ENCODE measurements at regions not wholly inside any gene's neighbourhood (a gene's known extent, or its start where the extent isn't known, plus 50 kb on each side); places are given as distances from the start of the nearest gene placed in this dataset.

- TF ChIP-seq GATA2 (IDR thresholded peaks at IDR 0.05; ENCODE audit: low read depth, low read length): no peak
- TF ChIP-seq GATA3 (IDR thresholded peaks at IDR 0.05; ENCODE audit: low read depth, low read length): no peak
These were observed 1038.8 kb downstream of the AGBL1 start for GRCh38 chr15:87118435-87118834.

Data from SH-SY5Y (cell line).